ENCODE measurements at regions not wholly inside any gene's neighbourhood (a gene's known extent, or its start where the extent isn't known, plus 50 kb on each side); places are given as distances from the start of the nearest gene placed in this dataset.
A peak's percentile ranks its signal among the peaks of the same experiment; 100 is the strongest.
"Not testable (repeated sequence)": the region's sequence is repeated elsewhere in the genome, so short reads cannot be mapped to it uniquely, and the experiment has no call there.

- no peak for DNase-seq
- H3K4me1 Mint-ChIP-seq = peaks cover 9 to 12% of the 10 kb centered on the region in 2 donors
- H3K4me3 Mint-ChIP-seq = peak overlapping the region in 1 of 5 donors; percentile 47
- H3K27me3 Mint-ChIP-seq (ENCODE audit: low read depth in 3 of 3) = no peaks in the 10 kb centered on the region
- H3K27ac Mint-ChIP-seq = no peak overlapping the region
- H3K9me3 Mint-ChIP-seq = no peaks in the 10 kb centered on the region
- no peaks in the 10 kb centered on the region for H3K36me3 Mint-ChIP-seq
Observed at GRCh38 chr2:231644426-231644825, 51.8 kb downstream of the TEX44 start.

GRCh38 chr2:231646476-231646875 lies 53.8 kb downstream of the TEX44 start:
- no peak overlapping the region for H3K4me3 Mint-ChIP-seq
- peaks cover 9 to 12% of the 10 kb centered on the region in 2 donors for H3K4me1 Mint-ChIP-seq
- no peaks in the 10 kb centered on the region for H3K36me3 Mint-ChIP-seq
- H3K9me3 Mint-ChIP-seq = no peaks in the 10 kb centered on the region
- no peak overlapping the region for H3K27ac Mint-ChIP-seq
- no peak for DNase-seq
- H3K27me3 Mint-ChIP-seq (ENCODE audit: low read depth in 3 of 3) = peaks cover 0 to 4% (median 0%) of the 10 kb centered on the region in 3 donors

GRCh38 chr2:231648579-231649174 lies 56.0 kb downstream of the TEX44 start:
- H3K27me3 Mint-ChIP-seq (ENCODE audit: low read depth in 3 of 3) = peaks cover 0 to 4% (median 0%) of the 10 kb centered on the region in 3 donors
- H3K9me3 Mint-ChIP-seq = no peaks in the 10 kb centered on the region
- DNase-seq = peak; percentile 28 to 46 (median 34)
- no peak overlapping the region for H3K4me3 Mint-ChIP-seq
- H3K27ac Mint-ChIP-seq = peak overlapping the region in 1 of 6 donors; percentile 36
- H3K4me1 Mint-ChIP-seq = peaks cover 0 to 2% of the 10 kb centered on the region in 2 donors
- no peaks in the 10 kb centered on the region for H3K36me3 Mint-ChIP-seq

- not testable (repeated sequence) for H3K27me3 Mint-ChIP-seq (ENCODE audit: low read depth in 3 of 3); DNase-seq; H3K9me3 Mint-ChIP-seq; H3K4me3 Mint-ChIP-seq; H3K36me3 Mint-ChIP-seq; H3K27ac Mint-ChIP-seq; H3K4me1 Mint-ChIP-seq
Observed at GRCh38 chr2:231651561-231651960, 56.8 kb upstream of the PTMA start.

- Mint-ChIP-seq H3K4me1 (no peaks in the 10 kb centered on the region), H3K9me3 (no peaks in the 10 kb centered on the region), H3K4me3 (no peak overlapping the region), H3K27ac (no peak overlapping the region), H3K36me3 (no peaks in the 10 kb centered on the region), H3K27me3 (ENCODE audit: low read depth in 3 of 3) (peaks cover 0 to 4% (median 2%) of the 10 kb centered on the region in 3 donors)
- DNase-seq = no peak
Observed at GRCh38 chr2:231655488-231655887, 52.8 kb upstream of the PTMA start.

- no peak for DNase-seq
- Mint-ChIP-seq H3K27ac (no peak overlapping the region), H3K27me3 (ENCODE audit: low read depth in 3 of 3) (peaks cover 2 to 4% (median 2%) of the 10 kb centered on the region in 3 donors), H3K4me1 (peaks cover 0 to 1% of the 10 kb centered on the region in 2 donors), H3K4me3 (no peak overlapping the region), H3K36me3 (no peaks in the 10 kb centered on the region), H3K9me3 (no peaks in the 10 kb centered on the region)
Observed at GRCh38 chr2:231655894-231656293, 52.4 kb upstream of the PTMA start.
